EL (cell line): ENCODE measurements at regions not wholly inside any gene's neighbourhood (a gene's known extent, or its start where the extent isn't known, plus 50 kb on each side); places are given as distances from the start of the nearest gene placed in this dataset.

ENCODE experiments used
- DNase-seq: peaks from one replicate; pipeline ENCODE4 v3.0.0-alpha.2; 2016

DNA sequence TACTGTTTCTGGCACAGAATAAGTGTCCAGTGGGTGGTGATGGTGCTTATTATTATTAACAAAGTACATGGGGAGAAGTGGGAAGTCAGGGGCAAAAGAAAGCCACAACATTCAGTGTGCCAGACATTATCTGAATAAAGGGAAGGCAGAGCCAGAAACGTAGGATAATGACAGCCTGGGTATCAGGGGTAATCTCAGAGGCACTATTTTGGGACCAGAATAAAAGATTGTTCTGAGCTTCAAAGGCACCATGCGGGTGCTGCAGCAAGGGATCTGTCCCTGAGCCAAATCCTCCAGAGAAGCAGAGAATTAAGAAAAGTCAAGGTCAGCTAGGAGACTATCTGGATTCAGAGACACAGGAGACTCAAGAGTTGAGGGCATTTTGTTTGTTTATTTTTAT, 328.8 kb upstream of the GATB start:
- DNase-seq, result no peak

- no peak for DNase-seq
These were observed 326.5 kb upstream of the GATB start for GRCh38 chr4:152087335-152087734.

DNA sequence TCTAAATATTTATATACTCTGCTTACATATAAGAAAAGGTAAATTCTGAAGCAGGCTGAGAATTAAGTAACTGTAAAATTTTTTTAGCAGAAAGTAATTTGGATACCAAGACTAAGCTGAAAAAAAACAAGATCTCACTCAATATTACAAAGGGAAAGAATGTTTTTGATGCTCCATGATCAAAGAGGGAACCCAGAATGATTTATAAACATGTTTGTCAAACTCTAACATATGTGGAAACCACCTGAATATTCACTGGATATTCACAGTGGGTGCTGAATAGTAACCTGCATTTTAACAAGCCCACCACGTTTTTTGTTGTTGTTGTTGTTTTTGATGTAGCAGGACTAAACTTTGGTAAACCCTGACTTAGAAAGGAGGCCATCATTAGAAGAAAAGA, 324.9 kb upstream of the GATB start:
- DNase-seq, result no peak

- no peak for DNase-seq
These were observed 322.5 kb upstream of the GATB start for GRCh38 chr4:152083338-152083737.

DNA sequence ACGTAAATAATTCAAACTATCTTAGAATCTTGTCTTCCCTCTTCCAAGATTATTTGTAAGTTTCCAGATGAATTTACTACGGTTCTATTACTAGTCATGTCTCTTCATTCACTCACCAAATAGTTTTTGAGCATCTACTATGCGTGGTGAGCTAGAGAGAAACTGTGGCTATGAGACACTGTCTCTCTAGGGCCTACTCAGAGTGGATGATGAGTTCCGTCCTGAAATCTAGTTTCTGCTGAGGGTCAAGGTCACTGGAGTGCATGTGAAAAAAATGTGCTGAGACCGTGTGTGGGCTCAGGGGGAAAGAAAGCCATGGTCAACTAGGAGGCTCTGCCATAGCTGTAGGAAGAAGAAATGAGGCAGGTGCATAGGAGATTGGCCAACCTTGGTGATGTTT, 320.2 kb upstream of the GATB start:
- no peak for DNase-seq

DNA sequence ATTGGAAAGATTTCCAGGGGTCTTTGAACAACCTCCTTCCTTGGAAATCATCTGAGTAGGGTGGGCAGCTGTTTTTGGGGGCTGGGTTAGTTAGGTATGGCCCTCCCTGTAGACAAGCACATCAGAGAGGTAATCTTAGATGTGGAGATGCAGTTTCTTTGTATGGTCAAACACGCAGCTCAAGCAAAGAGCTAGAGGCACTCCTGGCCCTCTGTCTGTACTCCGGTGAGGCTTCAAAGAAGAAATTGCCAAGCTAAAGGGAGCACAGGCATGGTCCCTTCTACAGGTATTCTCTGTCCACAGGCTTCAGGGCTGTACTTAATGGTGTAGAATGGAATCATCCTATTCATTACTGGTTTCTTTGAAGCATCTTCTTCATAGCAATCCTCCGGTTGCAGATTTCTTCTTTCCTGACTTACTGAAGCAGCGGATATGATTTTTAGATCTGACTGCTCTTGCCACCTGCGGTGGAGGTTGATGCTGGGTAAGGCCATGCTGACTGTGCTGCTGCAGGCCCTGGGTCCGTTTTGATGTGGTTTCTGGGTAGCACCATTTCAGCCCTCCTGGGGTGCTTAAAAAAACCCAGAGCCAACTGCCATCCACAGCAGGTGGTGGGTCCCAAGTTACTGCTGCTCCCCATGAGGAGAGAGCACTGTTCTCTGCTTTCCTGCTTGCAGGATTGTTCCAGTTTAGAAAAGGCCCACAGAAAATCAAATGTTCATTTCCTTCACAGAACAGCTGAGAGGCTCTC, 318.9 kb upstream of the GATB start:
- DNase-seq, result no peak

DNA sequence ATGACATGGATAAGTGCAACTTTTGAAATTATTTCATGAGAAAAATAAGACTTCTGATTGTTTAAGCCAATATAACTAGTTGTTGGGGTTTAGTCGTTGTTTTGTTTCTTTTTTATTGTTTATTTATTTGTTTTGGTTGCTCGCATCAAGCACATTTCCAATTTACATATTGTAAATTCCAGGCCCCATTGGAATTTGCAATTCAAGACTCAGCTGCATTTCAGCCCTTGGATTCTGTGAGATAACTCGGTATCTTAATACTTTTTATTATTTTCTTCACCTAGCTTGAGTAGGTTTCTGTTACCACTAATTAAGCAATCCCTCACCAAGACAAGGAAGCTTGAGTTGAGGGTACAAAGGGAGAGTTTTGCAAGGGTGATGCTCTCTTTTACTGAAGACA, 318.3 kb upstream of the GATB start:
- DNase-seq, result no peak

- DNase-seq, result no peak
These were observed 316.8 kb upstream of the GATB start for GRCh38 chr4:152077582-152077981.

DNA sequence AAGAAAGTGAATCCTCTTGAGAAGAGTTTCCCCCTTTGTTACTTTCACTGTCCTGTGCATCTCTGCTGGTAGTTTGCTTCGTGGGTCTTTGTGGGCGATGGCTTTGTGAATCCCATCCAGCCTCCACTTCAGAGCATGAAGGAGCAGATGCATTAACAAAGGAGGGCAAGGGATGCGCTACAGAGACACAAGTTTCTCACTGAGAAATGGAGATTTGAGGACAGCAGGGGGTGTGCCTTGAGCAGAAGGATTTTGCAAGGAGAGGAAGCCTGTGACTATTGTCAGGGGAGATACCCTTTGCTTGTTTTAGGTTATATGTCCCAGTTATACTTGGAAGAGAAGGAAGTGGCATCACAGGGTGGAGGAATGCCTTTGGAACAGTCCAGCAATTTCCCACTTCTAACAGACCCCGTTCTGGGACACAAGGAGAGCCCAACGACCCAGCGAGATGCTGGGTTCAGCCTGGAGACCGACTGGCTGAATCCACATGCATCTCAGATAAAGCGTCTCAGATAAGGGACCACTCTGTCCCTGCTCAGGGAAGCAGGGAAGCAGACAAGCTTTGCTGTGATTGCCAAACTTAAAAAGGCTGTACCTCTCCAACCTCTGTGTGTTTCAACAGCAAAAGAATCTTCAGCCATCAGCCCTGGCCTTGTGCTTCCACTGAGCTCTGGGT, 314.6 kb upstream of the GATB start:
- DNase-seq, result no peak

GRCh38 chr4:152074573-152074972, 313.8 kb upstream of the GATB start:
- no peak for DNase-seq

GRCh38 chr4:152074088-152074437, 313.3 kb upstream of the GATB start:
- no peak for DNase-seq

- peak; percentile 3 for DNase-seq
These were observed 312.7 kb upstream of the GATB start for GRCh38 chr4:152073351-152074087.

GRCh38 chr4:152072906-152073305, 312.1 kb upstream of the GATB start:
- DNase-seq, result no peak

- peak; percentile 30 for DNase-seq
These were observed 311.2 kb upstream of the GATB start for GRCh38 chr4:152072001-152072485.

DNA sequence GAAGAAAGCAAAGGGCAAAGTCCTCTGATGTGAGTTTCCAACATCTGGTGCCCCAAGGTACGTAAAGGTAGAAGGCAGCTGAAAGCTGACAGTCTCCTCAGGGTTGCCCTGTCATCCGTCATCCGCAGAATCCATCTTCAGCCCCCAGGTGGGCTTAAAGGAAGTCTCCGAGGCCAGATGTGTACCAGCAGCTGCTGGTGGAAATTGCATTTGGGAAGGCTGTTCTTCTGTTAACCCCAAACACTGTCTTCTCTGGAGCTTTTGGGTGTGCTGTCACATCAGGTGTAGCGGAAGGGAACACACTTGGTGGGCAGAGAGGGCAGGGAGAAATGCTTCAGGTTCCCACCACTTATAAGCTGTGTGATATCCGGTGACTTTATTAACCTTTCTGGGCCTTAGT, 310.0 kb upstream of the GATB start:
- no peak for DNase-seq

DNA sequence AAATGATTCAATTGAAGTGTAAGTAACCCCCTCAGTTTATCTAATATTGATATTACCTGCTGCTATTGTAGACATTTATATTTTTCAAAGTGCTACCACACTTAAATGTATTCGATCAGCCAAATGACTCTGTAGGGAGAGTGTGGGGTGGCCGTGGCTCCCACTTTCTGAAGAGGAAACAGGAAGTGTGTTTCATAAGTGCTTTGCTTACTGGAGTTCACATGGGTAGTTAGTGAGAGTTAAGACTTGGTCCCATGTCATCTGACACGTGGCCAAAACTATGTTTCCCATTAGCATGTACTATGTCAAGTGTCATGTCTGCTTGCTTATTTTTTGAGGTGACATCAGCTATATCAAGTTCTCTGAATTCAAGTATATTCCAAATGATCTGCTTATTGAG, 308.1 kb upstream of the GATB start:
- DNase-seq, result no peak

- no peak for DNase-seq
These were observed 304.7 kb upstream of the GATB start for GRCh38 chr4:152065545-152065944.

DNA sequence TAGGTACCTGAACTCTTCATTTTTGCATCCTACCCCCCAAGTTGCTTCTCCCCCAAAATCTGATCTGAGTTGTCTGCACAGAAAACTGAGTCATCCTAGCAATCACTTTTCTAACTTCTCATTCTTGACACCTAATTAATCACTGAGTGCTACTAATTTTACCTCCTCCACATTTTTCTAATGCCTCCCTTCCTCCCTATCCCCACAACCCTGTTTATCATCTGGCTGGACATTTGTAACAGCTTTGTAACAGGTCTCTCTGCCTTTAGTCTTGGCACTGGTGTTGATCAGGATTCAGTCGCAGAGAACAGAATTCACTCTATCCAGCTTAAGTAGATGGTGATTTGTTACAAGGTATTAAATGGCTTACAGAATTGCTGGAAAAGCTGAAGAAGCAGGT, 303.9 kb upstream of the GATB start:
- no peak for DNase-seq

- DNase-seq, result no peak
These were observed 303.5 kb upstream of the GATB start for GRCh38 chr4:152064282-152064681.

- DNase-seq, result no peak
These were observed 302.9 kb upstream of the GATB start for GRCh38 chr4:152063621-152064240.

DNA sequence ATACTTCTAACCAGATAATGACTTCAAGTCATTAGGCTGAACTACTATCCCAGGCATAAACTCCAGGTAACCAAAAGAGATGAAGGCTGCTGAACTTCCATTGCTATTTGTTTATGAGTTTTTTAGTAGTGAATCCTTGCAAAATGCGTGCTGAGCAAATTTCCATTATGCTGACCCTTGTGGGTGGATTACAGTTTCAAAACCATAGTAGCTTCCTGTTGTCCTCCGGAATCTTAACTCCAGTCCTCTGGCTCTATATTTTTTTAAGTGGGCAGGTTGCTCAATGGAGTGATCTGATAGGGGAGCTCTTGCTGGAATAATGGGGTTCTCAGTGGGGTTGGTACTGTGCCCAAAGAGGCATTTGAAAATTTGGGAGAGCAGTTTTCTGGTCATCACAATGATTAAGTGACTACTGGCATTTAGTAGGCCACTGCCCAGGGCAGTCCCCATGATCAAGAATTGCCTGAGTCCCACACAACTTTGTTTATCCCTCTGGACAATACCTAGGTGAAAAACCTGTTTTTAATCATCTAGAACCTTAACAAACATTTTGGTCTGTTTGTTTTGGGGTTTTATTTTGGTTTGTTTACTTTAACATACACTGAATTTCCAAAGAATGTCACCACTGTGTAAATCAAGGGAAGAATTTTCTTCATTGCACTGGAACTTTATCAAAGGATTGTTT, 302.3 kb upstream of the GATB start:
- DNase-seq, result no peak

GRCh38 chr4:152054731-152055130, 293.9 kb upstream of the GATB start:
- DNase-seq, result no peak
